ENCODE measurements at regions not wholly inside any gene's neighbourhood (a gene's known extent, or its start where the extent isn't known, plus 50 kb on each side); places are given as distances from the start of the nearest gene placed in this dataset.

GRCh38 chr7:41466760-41467384 lies 236.0 kb downstream of the INHBA start:
- no peak for DNase-seq
- no peak overlapping the region for H3K4me3 ChIP-seq
- H3K27ac ChIP-seq: no peak overlapping the region
- TF ChIP-seq POLR2AphosphoS5 (IDR thresholded peaks at IDR 0.05) (no peak), POLR2A (IDR thresholded peaks at IDR 0.05) (no peak), CTCF (IDR thresholded peaks at IDR 0.05) (no peak), EP300 (IDR thresholded peaks at IDR 0.05) (no peak)
- no peaks in the 10 kb centered on the region for H3K27me3 ChIP-seq
- intact Hi-C loops (cut with DNase I): no loop called here
- H3K4me1 ChIP-seq: no peaks in the 10 kb centered on the region
- 64 to 76% methylated on average over 6 of the region's 6 CpGs for WGBS, 2 donors
- no peaks in the 10 kb centered on the region for H3K9me3 ChIP-seq
- no peaks in the 10 kb centered on the region for H3K36me3 ChIP-seq

- Histone ChIP-seq H3K27me3 (no peaks in the 10 kb centered on the region), H3K4me3 (no peak overlapping the region), H3K4me1 (no peaks in the 10 kb centered on the region), H3K27ac (no peak overlapping the region), H3K36me3 (no peaks in the 10 kb centered on the region), H3K9me3 (no peaks in the 10 kb centered on the region)
- no peak for DNase-seq
- no peak for TF ChIP-seq POLR2A (IDR thresholded peaks at IDR 0.05)
- intact Hi-C loops (cut with DNase I): no loop called here
- WGBS, 2 donors: 90 to 91% methylated on average over 5 of the region's 5 CpGs
Observed at GRCh38 chr7:41465571-41465970, 237.3 kb downstream of the INHBA start.

- intact Hi-C loops (cut with DNase I): no loop called here
- 68 to 79% methylated on average over 3 of the region's 3 CpGs for WGBS, 2 donors
- H3K4me3 ChIP-seq: no peak overlapping the region
- DNase-seq: no peak
- no peaks in the 10 kb centered on the region for H3K4me1 ChIP-seq
- TF ChIP-seq EP300 (IDR thresholded peaks at IDR 0.05): no peak
- no peak for TF ChIP-seq POLR2A (IDR thresholded peaks at IDR 0.05)
- TF ChIP-seq POLR2AphosphoS5 (IDR thresholded peaks at IDR 0.05): no peak
- no peak for TF ChIP-seq CTCF (IDR thresholded peaks at IDR 0.05)
- H3K36me3 ChIP-seq: no peaks in the 10 kb centered on the region
- no peaks in the 10 kb centered on the region for H3K27me3 ChIP-seq
- H3K9me3 ChIP-seq: no peaks in the 10 kb centered on the region
- H3K27ac ChIP-seq: no peak overlapping the region
Observed at GRCh38 chr7:41463770-41464470, 239.0 kb downstream of the INHBA start.

- H3K4me3 ChIP-seq: no peak overlapping the region
- intact Hi-C loops (cut with DNase I): no loop called here
- no peaks in the 10 kb centered on the region for H3K4me1 ChIP-seq
- no peaks in the 10 kb centered on the region for H3K36me3 ChIP-seq
- 68 to 78% methylated on average over 8 of the region's 8 CpGs for WGBS, 2 donors
- no peaks in the 10 kb centered on the region for H3K27me3 ChIP-seq
- H3K9me3 ChIP-seq: no peaks in the 10 kb centered on the region
- TF ChIP-seq POLR2AphosphoS5 (IDR thresholded peaks at IDR 0.05) (no peak), EP300 (IDR thresholded peaks at IDR 0.05) (no peak), POLR2A (IDR thresholded peaks at IDR 0.05) (no peak), CTCF (IDR thresholded peaks at IDR 0.05) (no peak)
- no peak overlapping the region for H3K27ac ChIP-seq
- DNase-seq: no peak
Observed at GRCh38 chr7:41459623-41460261, 243.1 kb downstream of the INHBA start.

GRCh38 chr7:41459183-41459582 lies 243.7 kb downstream of the INHBA start:
- H3K27ac ChIP-seq: no peak overlapping the region
- no peak overlapping the region for H3K4me3 ChIP-seq
- TF ChIP-seq POLR2A (IDR thresholded peaks at IDR 0.05): no peak
- no peaks in the 10 kb centered on the region for H3K27me3 ChIP-seq
- no peaks in the 10 kb centered on the region for H3K4me1 ChIP-seq
- no peak for DNase-seq
- intact Hi-C loops (cut with DNase I): no loop called here
- 65 to 87% methylated on average over 5 of the region's 5 CpGs for WGBS, 2 donors
- H3K36me3 ChIP-seq: no peaks in the 10 kb centered on the region
- H3K9me3 ChIP-seq: no peaks in the 10 kb centered on the region

Data from sigmoid colon (tissue), 6 donors.